ENCODE measurements at regions not wholly inside any gene's neighbourhood (a gene's known extent, or its start where the extent isn't known, plus 50 kb on each side); places are given as distances from the start of the nearest gene placed in this dataset.

DNA sequence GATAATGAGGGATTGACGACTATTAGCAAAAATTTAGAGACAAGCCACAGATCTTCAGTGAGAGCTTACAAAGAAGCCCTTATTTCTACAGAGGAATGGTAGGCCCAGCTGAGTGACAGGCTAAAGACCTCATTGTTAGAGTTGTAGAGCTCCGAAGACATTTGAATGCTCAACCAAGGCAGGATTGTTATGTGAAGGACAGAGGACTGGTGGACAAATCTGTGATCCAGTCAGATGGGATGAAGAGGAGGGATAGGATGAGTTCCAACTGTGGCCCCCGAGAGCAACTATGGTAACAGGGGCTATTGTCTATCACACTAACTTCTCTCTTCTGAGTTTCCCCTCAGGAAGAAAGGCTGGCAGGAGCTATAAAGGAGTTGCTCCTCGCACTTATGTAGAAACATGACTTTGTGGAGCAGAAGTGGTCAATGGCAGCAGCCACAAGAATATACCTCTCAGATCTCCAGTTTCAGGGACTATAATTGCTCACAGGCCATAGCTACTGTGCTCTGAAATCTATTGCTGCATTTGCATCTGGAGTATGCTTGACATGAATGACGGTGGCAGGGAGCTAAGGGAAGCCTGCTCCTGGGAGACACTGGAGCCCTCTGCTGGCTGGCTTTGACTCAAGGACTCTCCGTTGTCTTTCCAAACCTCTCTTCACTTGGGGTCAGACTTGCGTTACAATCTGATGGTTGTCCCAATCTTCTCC is 50.3 kb upstream of the GREB1L start:
- Histone ChIP-seq H3K9me3 (ENCODE audit: control insufficient read depth, low read depth, low read length) (no peaks in the 10 kb centered on the region), H3K4me2 (ENCODE audit: insufficient read depth, insufficient read length, low read length) (no peak overlapping the region), H3K23me2 (ENCODE audit: insufficient read length, low read depth, low read length, poor library complexity, severe bottlenecking) (no peaks in the 10 kb centered on the region), H2AK5ac (ENCODE audit: insufficient read length, low read length) (no peak overlapping the region), H3K56ac (ENCODE audit: insufficient read length, low read depth, low read length) (no peak overlapping the region), H2AFZ (ENCODE audit: low read length) (no peak overlapping the region), H2BK20ac (ENCODE audit: low read depth, low read length, poor library complexity, severe bottlenecking) (no peak overlapping the region), H2BK120ac (ENCODE audit: low read depth, low read length, poor library complexity, severe bottlenecking) (no peak overlapping the region), H2BK15ac (ENCODE audit: low read depth, low read length) (no peak overlapping the region), H2BK12ac (ENCODE audit: insufficient read length, low read depth, low read length) (no peak overlapping the region), H2BK5ac (ENCODE audit: insufficient read length, low read length) (no peak overlapping the region), H3K4ac (ENCODE audit: low read depth, low read length) (no peak overlapping the region), H4K5ac (ENCODE audit: insufficient read length, low read depth, low read length) (no peak overlapping the region), H4K8ac (replicated peaks; ENCODE audit: insufficient read length, low read depth, low read length) (no peak overlapping the region), H3K9ac (ENCODE audit: extremely low read depth, insufficient read length, low read length) (no peak overlapping the region), H3K27ac (ENCODE audit: insufficient read length, low read depth, low read length) (no peak overlapping the region), H3K14ac (ENCODE audit: insufficient read depth, low read length) (no peak overlapping the region), H3K4me1 (ENCODE audit: insufficient read depth, low read length) (no peaks in the 10 kb centered on the region), H3K79me1 (ENCODE audit: insufficient read depth, low read depth, low read length, poor library complexity, severe bottlenecking) (no peaks in the 10 kb centered on the region), H3K23ac (ENCODE audit: insufficient read length, low read depth, low read length) (no peak overlapping the region), H4K20me1 (ENCODE audit: control insufficient read depth, insufficient read depth, insufficient read length) (no peaks in the 10 kb centered on the region), H3K79me2 (ENCODE audit: insufficient read depth, low read length) (no peaks in the 10 kb centered on the region), H4K91ac (ENCODE audit: insufficient read length, low read depth, low read length) (no peak overlapping the region), H3K27me3 (ENCODE audit: insufficient read depth, low read length) (no peaks in the 10 kb centered on the region), H3K18ac (ENCODE audit: insufficient read length, low read depth, low read length) (no peak overlapping the region), H3T11ph (ENCODE audit: low read length) (no peak overlapping the region)
- TF ChIP-seq, protein P1, sequence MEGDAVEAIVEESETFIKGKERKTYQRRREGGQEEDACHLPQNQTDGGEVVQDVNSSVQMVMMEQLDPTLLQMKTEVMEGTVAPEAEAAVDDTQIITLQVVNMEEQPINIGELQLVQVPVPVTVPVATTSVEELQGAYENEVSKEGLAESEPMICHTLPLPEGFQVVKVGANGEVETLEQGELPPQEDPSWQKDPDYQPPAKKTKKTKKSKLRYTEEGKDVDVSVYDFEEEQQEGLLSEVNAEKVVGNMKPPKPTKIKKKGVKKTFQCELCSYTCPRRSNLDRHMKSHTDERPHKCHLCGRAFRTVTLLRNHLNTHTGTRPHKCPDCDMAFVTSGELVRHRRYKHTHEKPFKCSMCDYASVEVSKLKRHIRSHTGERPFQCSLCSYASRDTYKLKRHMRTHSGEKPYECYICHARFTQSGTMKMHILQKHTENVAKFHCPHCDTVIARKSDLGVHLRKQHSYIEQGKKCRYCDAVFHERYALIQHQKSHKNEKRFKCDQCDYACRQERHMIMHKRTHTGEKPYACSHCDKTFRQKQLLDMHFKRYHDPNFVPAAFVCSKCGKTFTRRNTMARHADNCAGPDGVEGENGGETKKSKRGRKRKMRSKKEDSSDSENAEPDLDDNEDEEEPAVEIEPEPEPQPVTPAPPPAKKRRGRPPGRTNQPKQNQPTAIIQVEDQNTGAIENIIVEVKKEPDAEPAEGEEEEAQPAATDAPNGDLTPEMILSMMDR (conservative IDR thresholded peaks at IDR 0.05): peak; percentile 79
- H3K4me1 Mint-ChIP-seq: 0 out of 4 replicates have a peak, but pooled peaks cover 0 to 3% of the 10 kb centered on the region in 2 experiments
- no peaks in the 10 kb centered on the region for H3K36me3 Mint-ChIP-seq (ENCODE audit: insufficient read depth in 1 of 3, low read depth in 3 of 3)
- H3K4me3 Mint-ChIP-seq: no peak overlapping the region
- no peaks in the 10 kb centered on the region; the same call in none of the 2 replicates for H3K27me3 Mint-ChIP-seq (ENCODE audit: low read depth)
- H3K27ac Mint-ChIP-seq: no peak overlapping the region
- no peaks in the 10 kb centered on the region; a peak in 1 of 5 replicates for H3K9me3 Mint-ChIP-seq
- no CpG with 5 or more reads among the region's 7 CpGs for whole genome bisulfite sequencing (ENCODE audit: extremely low coverage, insufficient read length, low lambda C conversion rate)
- peak; percentile 75 for DNase-seq

Measured in H9 (cell line).